Heart left ventricle (tissue), 13 donors: ENCODE measurements at regions not wholly inside any gene's neighbourhood (a gene's known extent, or its start where the extent isn't known, plus 50 kb on each side); places are given as distances from the start of the nearest gene placed in this dataset.

Experiments used
- POLR2A ChIP-seq, 2 donors: fragments of 450-650 bp; IDR thresholded peaks; one replicate each; pipeline ENCODE4 v1.6.1; 2017; ENCODE audit warnings: antibody characterized with exemption in 2 of 2, mild to moderate bottlenecking in 2 of 2, moderate library complexity in 2 of 2
- TF ChIP-seq, protein P1 (sequence below), 12 donors: fragments of 200-600 bp; sonication (generic) in 4 of 12; IDR thresholded peaks; one replicate each; pipeline versions ENCODE4 v1.5.0 to v1.8.0; 2018 to 2022; ENCODE audit warnings: antibody characterized with exemption in 12 of 12, mild to moderate bottlenecking in 5 of 12
- donor health status: ischemic (EF 13 %, LVEDD 7.1; RV severe dilation, severe dysfunction).
- donor health status: DM: no; HTN: yes; CAD: no.
- donor health status: DM: no; HTN: no; CAD: no.
- donor health status: ischemic (EF 25% LVEDD 6.9; RV normal size, moderate dysfunction).
- donor health status: ischemic (EF 25% LVEDD 5.7; RV mildly dilated, moderate dysfunction).
- donor health status: ischemic (EF 35%, LVEDD 5.7; RV mildly dilated, moderate dysfunction).
- donor health status: nonischemic (EF 11% LVEDD 7.7; RV severe dilation, severe dysfunction).
- donor health status: DM: yes; HTN: yes; CAD: no.
- donor health status: PGD.
- donor health status: ischemic (EF 29% LVEDD 5.4; RV normal size, mild dysfunction).
- donor health status: nonischemic (EF 23%, LVEDD 6.1; RV moderate dilation, normal function).

- TF ChIP-seq, protein P1, sequence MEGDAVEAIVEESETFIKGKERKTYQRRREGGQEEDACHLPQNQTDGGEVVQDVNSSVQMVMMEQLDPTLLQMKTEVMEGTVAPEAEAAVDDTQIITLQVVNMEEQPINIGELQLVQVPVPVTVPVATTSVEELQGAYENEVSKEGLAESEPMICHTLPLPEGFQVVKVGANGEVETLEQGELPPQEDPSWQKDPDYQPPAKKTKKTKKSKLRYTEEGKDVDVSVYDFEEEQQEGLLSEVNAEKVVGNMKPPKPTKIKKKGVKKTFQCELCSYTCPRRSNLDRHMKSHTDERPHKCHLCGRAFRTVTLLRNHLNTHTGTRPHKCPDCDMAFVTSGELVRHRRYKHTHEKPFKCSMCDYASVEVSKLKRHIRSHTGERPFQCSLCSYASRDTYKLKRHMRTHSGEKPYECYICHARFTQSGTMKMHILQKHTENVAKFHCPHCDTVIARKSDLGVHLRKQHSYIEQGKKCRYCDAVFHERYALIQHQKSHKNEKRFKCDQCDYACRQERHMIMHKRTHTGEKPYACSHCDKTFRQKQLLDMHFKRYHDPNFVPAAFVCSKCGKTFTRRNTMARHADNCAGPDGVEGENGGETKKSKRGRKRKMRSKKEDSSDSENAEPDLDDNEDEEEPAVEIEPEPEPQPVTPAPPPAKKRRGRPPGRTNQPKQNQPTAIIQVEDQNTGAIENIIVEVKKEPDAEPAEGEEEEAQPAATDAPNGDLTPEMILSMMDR (IDR thresholded peaks at IDR 0.05), result no peak
- no peak for TF ChIP-seq POLR2A (IDR thresholded peaks at IDR 0.05)
These were observed 112.4 kb upstream of the STT3B start for GRCh38 chr3:31420311-31420710.
